WTC11 (cell line): ENCODE measurements at regions not wholly inside any gene's neighbourhood (a gene's known extent, or its start where the extent isn't known, plus 50 kb on each side); places are given as distances from the start of the nearest gene placed in this dataset.

ENCODE experiments used
- CTCF ChIP-seq: fragments of 200-600 bp; IDR thresholded peaks from 2 replicates; pipeline ENCODE4 v1.8.0; 2022; ENCODE audit warnings: antibody characterized with exemption
- NFE2L1 ChIP-seq: sonication (generic); formaldehyde crosslinking; IDR thresholded peaks from 2 replicates; pipeline ENCODE4 v1.8.1; 2023; ENCODE audit warnings: missing genetic modification reagents
- PRDM15 ChIP-seq: sonication (generic); formaldehyde crosslinking; IDR thresholded peaks from 2 replicates; pipeline ENCODE4 v1.8.0; 2022; ENCODE audit warnings: missing genetic modification reagents
- ZNF416 ChIP-seq: fragments of 250-450 bp; sonication (Bioruptor Pico); IDR thresholded peaks from 2 replicates; pipeline ENCODE4 v1.9.0; 2021; ENCODE audit warnings: mild to moderate bottlenecking, inconsistent platforms

GRCh38 chr6:112636650-112637262 is 289.6 kb downstream of the RFPL4B start:
- no peak for TF ChIP-seq PRDM15 (CRISPR knock-in tag)
- no peak for TF ChIP-seq CTCF
- no peak for TF ChIP-seq ZNF416
- no peak for TF ChIP-seq NFE2L1 (CRISPR knock-in tag)
